Endothelial cell of umbilical vein (primary cell): ENCODE measurements at regions not wholly inside any gene's neighbourhood (a gene's known extent, or its start where the extent isn't known, plus 50 kb on each side); places are given as distances from the start of the nearest gene placed in this dataset.

Experiments
- CTCF ChIP-seq, 2 donors: IDR thresholded peaks; 1 replicate in 1 of 2; 2 replicates in 1 of 2; pipeline ENCODE4 v1.5.1; 2011; ENCODE audit warnings: low read length in 2 of 2, mild to moderate bottlenecking in 2 of 2, moderate library complexity in 2 of 2, control low read depth in 1 of 2, inconsistent platforms in 1 of 2, low read depth in 1 of 2; ENCODE audit not compliant: insufficient read depth in 1 of 2; ENCODE audit errors: extremely low read depth in 1 of 2
- EZH2 ChIP-seq: IDR thresholded peaks from 2 replicates; pipeline ENCODE4 v1.6.1; 2012; ENCODE audit warnings: borderline replicate concordance, low read depth, mild to moderate bottlenecking, moderate library complexity, low read length, inconsistent platforms; ENCODE audit not compliant: severe bottlenecking
- MAX ChIP-seq: IDR thresholded peaks from 2 replicates; pipeline ENCODE4 v1.6.1; 2011; ENCODE audit not compliant: insufficient read depth, insufficient read length
- MYC ChIP-seq: IDR thresholded peaks from one replicate; pipeline ENCODE4 v1.6.1; 2011; ENCODE audit warnings: mild to moderate bottlenecking, low read depth, low read length
- POLR2A ChIP-seq: IDR thresholded peaks from 2 replicates; pipeline ENCODE4 v1.6.1; 2012; ENCODE audit warnings: low read depth, mild to moderate bottlenecking, control low read depth, low read length
- POLR2AphosphoS5 ChIP-seq: IDR thresholded peaks from 2 replicates; pipeline ENCODE4 v1.6.1; 2012; ENCODE audit warnings: low read depth, mild to moderate bottlenecking, control low read depth, low read length, moderate library complexity; ENCODE audit not compliant: insufficient read depth

GRCh38 chr15:87591582-87591981, 665.0 kb downstream of the NTRK3 start:
- TF ChIP-seq CTCF (IDR thresholded peaks at IDR 0.05; ENCODE audit: extremely low read depth in 1 of 2, insufficient read depth in 1 of 2, low read depth in 1 of 2, low read length in 2 of 2) (no peak), MYC (no peak), MAX (no peak), EZH2 (no peak), POLR2AphosphoS5 (no peak), POLR2A (no peak)
